Chondrocyte (in vitro differentiated cells): ENCODE measurements at regions not wholly inside any gene's neighbourhood (a gene's known extent, or its start where the extent isn't known, plus 50 kb on each side); places are given as distances from the start of the nearest gene placed in this dataset.

ENCODE experiments used
- DNase-seq: peaks from one replicate; pipeline ENCODE4 v3.0.0; 2021; ENCODE audit warnings: mixed read lengths, low spot score
- H3K27ac Mint-ChIP-seq: one replicate; pipeline ENCODE4 v1.8.0; 2021; ENCODE audit warnings: mild to moderate bottlenecking, moderate library complexity, mixed read lengths; ENCODE audit not compliant: unreplicated experiment
- H3K27me3 Mint-ChIP-seq: 2 replicates; pipeline ENCODE4 v1.8.0; 2021; ENCODE audit warnings: low read depth, mixed read lengths
- H3K36me3 Mint-ChIP-seq: 2 replicates; pipeline ENCODE4 v1.8.0; 2021; ENCODE audit warnings: low read depth, mixed read lengths
- H3K4me1 Mint-ChIP-seq: 2 replicates; pipeline ENCODE4 v1.8.0; 2021; ENCODE audit warnings: low read depth, mild to moderate bottlenecking, mixed read lengths
- H3K4me3 Mint-ChIP-seq: one replicate; pipeline ENCODE4 v1.8.0; 2021; ENCODE audit warnings: mild to moderate bottlenecking, moderate library complexity, mixed read lengths; ENCODE audit not compliant: unreplicated experiment
- H3K9me3 Mint-ChIP-seq: 2 replicates; pipeline ENCODE4 v1.8.0; 2021; ENCODE audit warnings: low read depth, mixed read lengths
- TF ChIP-seq, protein P1 (sequence below): fragments of 200-600 bp; sonication (generic); IDR thresholded peaks from 2 replicates; pipeline ENCODE4 v1.5.0; 2021; ENCODE audit warnings: antibody characterized with exemption, mild to moderate bottlenecking, moderate library complexity

DNA sequence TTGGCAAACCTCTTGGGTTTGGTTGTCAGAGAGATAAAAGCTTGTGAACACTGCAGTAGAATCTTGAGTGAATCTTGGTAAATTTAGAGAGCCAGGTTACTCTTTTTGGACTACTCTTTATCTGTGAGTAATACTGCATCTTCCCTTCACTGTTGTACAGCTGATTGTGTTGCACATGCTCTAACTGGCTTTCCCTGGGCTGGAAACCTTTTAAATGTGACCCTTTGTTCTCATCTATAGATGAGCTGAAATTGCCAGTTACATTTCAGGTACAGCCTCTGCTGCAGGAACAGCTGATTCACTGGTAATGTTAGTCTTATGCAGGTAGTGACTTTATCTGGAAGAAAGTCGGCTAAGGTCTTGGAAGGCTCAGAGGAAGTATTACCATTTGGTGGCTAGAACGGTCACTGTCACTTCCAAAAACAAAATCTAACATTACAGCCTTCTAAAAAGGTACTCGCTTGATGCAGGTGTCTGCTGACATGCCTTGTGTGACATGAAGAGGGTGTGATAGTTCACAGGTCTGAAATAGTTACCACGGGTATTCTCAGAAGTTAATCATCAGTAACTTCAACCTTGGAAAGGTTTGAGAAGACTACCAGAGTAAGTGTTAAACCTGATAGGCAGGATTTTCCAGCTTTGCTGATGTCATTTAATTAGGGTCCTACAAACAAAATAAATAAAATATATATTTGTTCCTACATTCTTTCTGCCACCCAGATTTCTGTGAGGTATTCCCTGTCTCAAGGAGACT, 851.1 kb downstream of the SLC4A3 start:
- no peak overlapping the region for H3K27ac Mint-ChIP-seq
- no peaks in the 10 kb centered on the region for H3K9me3 Mint-ChIP-seq
- no peaks in the 10 kb centered on the region for H3K36me3 Mint-ChIP-seq
- no peak for DNase-seq
- H3K4me3 Mint-ChIP-seq, result no peak overlapping the region
- no peaks in the 10 kb centered on the region for H3K4me1 Mint-ChIP-seq
- TF ChIP-seq, protein P1, sequence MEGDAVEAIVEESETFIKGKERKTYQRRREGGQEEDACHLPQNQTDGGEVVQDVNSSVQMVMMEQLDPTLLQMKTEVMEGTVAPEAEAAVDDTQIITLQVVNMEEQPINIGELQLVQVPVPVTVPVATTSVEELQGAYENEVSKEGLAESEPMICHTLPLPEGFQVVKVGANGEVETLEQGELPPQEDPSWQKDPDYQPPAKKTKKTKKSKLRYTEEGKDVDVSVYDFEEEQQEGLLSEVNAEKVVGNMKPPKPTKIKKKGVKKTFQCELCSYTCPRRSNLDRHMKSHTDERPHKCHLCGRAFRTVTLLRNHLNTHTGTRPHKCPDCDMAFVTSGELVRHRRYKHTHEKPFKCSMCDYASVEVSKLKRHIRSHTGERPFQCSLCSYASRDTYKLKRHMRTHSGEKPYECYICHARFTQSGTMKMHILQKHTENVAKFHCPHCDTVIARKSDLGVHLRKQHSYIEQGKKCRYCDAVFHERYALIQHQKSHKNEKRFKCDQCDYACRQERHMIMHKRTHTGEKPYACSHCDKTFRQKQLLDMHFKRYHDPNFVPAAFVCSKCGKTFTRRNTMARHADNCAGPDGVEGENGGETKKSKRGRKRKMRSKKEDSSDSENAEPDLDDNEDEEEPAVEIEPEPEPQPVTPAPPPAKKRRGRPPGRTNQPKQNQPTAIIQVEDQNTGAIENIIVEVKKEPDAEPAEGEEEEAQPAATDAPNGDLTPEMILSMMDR, result no peak
- H3K27me3 Mint-ChIP-seq, result no peaks in the 10 kb centered on the region

DNA sequence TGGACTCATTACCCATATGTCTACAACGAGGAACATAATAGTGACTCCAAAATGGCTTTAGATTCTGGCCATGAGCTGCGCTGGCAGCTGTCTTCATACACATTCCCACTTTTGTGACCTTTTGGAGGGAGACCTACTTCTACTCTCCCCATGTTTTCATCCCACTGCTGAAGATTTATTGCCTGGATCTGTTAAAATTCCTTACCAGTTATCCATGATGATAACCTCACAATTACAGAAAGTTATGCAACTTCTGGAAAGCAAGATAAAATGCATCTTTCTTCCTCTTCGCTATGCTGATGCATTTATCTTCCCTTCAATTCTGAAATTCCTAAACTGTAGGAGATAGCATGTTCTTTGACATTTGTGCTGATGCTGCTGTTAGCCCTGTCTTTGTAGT, 855.3 kb downstream of the SLC4A3 start:
- H3K4me1 Mint-ChIP-seq, result no peaks in the 10 kb centered on the region
- no peaks in the 10 kb centered on the region for H3K9me3 Mint-ChIP-seq
- H3K27me3 Mint-ChIP-seq, result no peaks in the 10 kb centered on the region
- H3K4me3 Mint-ChIP-seq, result no peak overlapping the region
- TF ChIP-seq, protein P1, result no peak
- no peaks in the 10 kb centered on the region for H3K36me3 Mint-ChIP-seq
- H3K27ac Mint-ChIP-seq, result no peak overlapping the region
- DNase-seq, result no peak

DNA sequence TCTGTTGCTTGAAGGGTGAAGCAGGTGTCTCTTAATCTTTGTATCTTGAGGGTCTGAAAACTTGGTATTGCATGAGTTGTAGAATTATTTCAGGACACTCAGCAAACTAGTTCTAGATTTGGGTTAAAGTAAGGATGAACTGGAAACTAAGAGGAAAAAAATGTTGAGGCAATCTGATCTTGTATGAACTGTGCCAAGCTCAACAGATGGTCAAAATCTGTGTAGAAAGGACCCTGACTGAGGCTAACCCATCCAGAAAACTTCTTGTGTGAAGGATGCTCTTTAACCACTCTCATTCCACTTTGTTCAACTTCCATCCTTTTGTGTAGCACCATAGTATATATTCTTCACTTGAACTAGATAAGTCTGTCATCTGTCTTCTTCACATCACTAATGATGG, 861.7 kb downstream of the SLC4A3 start:
- H3K4me1 Mint-ChIP-seq, result no peaks in the 10 kb centered on the region
- H3K27me3 Mint-ChIP-seq, result no peaks in the 10 kb centered on the region
- no peaks in the 10 kb centered on the region for H3K9me3 Mint-ChIP-seq
- H3K27ac Mint-ChIP-seq, result no peak overlapping the region
- no peak overlapping the region for H3K4me3 Mint-ChIP-seq
- no peaks in the 10 kb centered on the region for H3K36me3 Mint-ChIP-seq
- DNase-seq, result no peak
- TF ChIP-seq, protein P1, result no peak

DNA sequence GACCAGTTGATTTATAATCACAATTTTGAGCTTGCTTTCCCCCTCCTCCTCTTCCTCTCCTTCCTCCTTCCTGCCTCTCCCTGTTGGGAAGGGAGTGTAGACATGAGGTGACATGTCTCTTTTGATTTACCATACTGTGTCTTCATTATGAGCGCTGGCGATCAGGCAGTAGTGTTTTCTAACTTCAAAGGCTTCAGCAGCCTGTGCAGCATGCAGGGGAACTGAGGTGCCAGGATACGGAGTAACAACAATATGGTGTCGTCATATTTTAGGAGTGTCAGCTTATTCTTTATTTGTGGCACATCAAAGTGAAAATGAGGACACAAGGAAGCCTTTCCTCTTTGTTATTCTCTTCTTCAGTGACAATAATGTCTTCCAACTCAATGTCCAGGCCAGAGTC, 864.2 kb downstream of the SLC4A3 start:
- Mint-ChIP-seq H3K9me3 (no peaks in the 10 kb centered on the region), H3K36me3 (no peaks in the 10 kb centered on the region), H3K27ac (no peak overlapping the region), H3K4me3 (no peak overlapping the region), H3K27me3 (no peaks in the 10 kb centered on the region), H3K4me1 (peaks cover 8% of the 10 kb centered on the region)
- TF ChIP-seq, protein P1, result no peak
- DNase-seq, result no peak

DNA sequence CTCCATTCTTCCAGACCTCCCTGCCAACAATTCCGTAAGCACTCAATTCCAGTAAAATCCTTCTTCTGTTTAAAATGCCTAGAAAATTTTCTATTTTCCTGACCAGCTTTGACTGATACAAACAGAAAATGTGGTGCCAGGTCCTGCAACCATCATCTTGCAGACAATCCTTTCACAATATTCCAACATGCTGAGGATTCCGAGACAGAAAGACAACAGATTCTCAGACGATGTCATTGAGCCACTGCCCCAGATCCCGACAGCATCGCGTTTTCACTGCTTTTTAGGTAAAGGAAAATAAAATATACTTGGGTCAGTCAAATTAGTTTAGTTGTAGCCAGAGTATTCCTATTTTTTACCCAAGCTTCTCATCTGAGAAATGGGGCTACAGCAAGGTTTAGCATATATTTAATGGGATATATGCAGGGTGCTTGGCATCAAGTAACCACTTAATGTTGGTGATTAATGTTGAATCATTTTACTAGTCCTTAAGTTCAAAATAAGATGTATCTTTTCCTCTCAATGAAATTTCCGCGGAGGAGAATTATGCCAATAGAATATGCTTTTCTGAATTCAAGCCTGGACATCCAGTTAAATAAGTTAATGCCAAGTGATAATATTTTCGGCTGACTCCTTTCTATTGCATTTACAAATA, 866.6 kb downstream of the SLC4A3 start:
- TF ChIP-seq, protein P1, result no peak
- H3K27ac Mint-ChIP-seq, result no peak overlapping the region
- no peaks in the 10 kb centered on the region for H3K36me3 Mint-ChIP-seq
- DNase-seq, result no peak
- no peak overlapping the region for H3K4me3 Mint-ChIP-seq
- H3K9me3 Mint-ChIP-seq, result no peaks in the 10 kb centered on the region
- peaks cover 16% of the 10 kb centered on the region for H3K4me1 Mint-ChIP-seq
- no peaks in the 10 kb centered on the region for H3K27me3 Mint-ChIP-seq
